GM19099 (cell line): ENCODE measurements at regions not wholly inside any gene's neighbourhood (a gene's known extent, or its start where the extent isn't known, plus 50 kb on each side); places are given as distances from the start of the nearest gene placed in this dataset.

Experiments used
- POLR2A ChIP-seq: IDR thresholded peaks from 3 replicates; pipeline ENCODE4 v1.6.1; 2011; ENCODE audit warnings: low read depth; ENCODE audit not compliant: insufficient read length; ENCODE audit errors: extremely low read depth

DNA sequence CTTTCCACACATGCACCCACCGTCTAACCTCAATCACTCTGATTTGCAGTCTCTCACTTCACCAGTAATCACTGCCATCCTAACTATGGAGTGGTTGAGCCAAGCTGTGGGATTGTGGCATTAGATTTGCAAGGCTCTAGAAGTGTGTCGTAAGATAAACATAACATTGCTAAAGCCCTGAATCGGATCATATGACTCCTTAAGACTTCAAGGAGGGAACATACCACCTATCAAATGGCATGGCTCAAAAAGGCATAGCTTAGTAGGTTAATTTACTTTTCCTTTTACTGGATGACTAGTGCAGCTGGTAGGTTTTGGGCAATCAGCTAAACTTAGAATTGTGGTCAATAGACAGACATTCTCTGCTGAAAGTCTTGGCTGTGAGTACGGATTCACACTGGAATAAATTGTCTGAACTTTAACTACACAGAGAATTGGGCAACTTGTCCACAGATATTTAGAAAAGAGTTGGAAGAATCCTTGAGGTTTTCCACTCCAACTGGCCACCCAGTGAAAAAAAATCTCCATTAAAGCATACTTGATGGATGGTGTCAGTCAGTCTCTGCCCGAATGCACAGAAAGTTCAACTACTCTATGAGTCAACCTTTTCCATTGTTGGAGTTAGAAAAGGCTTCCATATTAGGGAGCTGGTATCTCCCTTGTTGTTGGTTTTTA lies 476.7 kb upstream of the CBLB start:
- no peak for TF ChIP-seq POLR2A

DNA sequence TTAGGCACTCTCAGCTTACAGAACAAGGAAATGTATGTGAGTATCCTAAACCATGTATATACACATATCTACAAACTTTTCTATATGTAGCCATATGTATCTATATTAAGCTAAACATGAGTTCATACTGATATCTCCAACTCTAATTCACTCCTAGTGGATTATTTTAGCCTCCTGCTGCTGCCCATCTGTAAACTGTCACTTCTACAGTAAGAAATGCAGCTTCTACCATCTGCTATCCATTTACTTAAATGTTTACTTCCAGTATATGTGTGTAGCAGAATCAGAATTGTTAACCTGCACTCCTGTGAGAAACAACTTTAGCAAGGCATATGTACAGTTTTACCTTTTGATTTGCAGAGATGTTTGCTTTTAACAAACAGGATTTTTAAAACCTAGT lies 478.5 kb upstream of the CBLB start:
- no peak for TF ChIP-seq POLR2A

DNA sequence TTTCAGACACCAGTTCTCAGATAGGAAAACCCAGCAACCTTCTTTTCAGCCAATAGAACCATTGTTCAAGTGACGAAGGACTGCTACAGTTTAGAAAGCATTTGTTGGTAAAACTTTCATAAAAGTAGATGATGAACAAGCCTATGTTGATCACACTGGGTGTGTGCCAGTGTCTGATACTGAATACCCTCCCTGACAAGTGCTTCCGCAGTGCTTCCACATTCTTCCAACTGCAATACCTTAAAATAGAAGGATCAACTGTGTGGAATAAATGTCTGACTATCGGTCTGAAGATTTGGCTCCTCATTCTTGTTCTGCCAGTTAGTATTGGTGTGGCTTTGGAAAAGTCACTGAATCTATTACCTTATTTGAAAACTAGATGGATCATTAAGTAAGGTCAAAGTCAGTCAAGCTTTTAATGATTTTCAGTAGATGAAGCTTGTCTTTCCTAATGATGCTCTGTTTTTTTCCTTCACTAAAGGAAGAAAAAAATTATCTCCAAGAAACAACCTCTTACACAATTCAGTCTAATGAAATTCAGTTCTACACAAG lies 479.4 kb upstream of the CBLB start:
- no peak for TF ChIP-seq POLR2A

DNA sequence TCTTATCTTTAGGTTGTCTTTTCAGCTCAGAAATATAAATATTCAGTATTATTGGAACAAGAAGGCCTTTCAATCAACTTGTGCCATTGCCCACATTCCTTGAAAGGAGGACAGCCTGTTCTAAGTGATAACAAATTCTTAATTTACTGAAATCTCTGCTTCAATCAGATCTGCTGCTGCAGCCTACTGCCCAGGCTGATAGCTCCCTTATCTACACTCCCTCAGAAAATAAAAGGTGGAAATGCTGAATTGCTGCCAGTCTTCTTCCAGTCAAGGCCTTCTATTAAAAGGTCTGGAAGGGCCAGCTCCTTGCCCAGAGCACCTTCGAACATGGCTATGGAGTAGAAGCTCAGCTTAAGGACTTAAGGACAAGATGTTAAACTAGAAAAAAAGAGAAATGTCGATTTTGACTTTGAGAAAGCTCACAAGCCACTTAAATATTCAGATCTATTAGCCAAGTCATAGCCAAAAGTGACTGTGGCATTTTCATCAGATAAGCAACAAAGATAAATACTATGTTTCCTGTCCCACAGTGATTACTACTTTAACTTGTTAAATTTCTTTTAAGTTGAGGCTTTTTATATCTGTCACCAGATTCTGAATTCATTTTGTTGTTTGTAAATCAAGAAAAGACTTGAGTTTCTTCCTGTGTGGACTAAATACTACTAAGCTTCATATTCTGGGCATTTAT lies 480.5 kb upstream of the CBLB start:
- TF ChIP-seq POLR2A, result no peak

DNA sequence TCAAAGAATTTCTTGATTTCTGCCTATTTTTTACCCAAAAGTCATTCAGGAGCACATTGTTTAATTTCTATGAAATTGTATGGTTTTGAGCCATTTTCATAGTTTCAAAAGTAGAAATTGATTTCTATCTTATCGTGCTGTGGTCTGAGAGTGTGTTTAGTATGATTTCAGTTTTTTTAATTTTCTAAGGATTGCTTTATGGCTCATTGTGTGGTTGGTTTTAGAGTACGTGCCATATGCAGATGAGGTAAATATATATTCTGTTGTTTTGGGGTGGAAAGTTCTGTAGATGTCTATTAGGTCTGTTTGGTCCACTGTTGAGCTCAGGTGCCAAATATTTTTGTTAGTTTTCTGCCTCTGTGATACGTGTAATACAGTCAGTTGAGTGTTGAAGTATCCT lies 487.1 kb upstream of the CBLB start:
- no peak for TF ChIP-seq POLR2A

DNA sequence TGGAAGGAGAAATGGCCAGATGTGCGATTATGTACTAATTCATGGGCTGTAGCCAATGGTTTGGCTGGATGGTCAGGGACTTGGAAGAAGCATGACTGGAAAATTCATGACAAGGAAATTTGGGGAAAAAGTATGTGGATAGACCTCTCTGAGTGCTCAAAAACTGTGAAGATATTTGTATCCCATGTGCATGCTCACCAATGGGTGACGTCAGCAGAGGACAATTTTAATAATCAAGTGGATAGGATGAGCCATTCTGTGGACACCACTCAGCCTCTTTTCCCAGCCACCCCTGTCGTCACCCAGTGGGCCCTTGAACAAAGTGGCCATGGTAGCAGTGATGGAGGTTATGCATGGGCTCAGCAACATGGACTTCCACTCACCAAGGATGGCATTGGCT lies 490.9 kb upstream of the CBLB start:
- TF ChIP-seq POLR2A, result no peak

DNA sequence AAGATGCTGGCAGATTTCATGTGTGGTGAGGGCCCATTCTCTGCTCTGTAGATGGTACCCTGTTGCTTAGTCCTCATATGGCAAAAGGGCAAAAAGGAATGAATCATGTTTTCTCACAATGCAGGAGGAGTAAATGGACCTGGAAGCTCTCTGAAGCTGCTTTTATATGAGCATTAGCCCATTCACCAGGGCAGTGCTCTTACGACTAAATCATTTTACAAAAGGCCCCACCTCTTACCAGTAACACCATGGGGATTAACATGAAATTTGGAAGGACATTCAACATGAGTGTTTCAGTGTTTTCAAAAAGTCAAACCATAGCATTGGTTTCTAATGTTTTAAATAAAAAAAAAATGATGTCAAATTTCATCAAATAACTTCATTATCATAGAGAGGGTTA lies 495.7 kb upstream of the CBLB start:
- TF ChIP-seq POLR2A, result no peak

DNA sequence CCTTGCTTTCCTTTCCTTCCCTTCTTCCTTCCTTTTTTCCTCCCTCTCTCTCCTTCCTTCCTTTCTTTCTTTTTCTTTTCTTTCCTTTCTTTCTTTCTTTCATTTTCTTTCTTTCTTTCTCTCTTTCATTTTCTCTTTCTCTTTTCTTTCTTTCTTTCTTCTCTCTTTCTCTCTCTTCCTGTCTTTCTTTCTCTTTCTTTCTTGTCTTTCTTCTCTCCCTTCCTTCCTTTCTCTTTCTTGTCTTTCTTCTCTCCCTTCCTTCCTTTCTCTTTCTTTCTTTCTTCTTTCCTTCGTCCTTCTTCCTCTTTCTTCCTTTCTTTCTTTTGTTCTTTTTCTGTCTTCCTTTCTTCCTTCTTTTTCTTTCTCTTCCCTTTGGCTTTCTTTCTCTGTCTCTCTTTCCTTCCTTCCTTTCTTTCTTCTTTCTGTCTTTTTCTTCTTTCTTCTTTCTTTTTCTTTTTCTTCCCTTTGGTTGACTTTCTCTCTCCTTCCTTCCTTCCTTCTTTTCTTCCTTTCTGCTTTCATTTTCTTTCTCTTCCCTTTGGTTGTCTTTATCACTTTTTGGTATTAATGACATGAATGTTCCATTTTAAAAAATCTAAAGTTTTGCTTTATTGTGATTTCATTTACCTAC lies 496.4 kb upstream of the CBLB start:
- no peak for TF ChIP-seq POLR2A

DNA sequence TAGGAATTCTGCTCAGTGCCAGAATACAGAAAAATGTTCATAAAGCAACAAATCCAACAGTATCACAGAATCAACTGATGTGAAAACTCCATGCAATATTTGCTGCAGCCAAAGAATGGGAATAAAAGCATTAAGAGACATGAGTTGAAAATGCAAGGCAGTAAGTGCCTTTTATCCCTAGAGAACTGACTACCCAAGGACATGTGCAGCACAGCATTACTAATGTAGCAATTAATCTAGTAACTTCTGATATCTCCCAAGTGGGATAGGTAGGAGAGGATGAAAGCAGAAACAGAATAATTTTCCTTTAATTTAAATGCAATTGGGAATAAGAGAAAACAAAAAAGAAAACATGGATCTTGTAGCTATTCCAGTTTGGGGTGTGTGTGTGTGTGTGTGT lies 497.5 kb upstream of the CBLB start:
- TF ChIP-seq POLR2A, result no peak

DNA sequence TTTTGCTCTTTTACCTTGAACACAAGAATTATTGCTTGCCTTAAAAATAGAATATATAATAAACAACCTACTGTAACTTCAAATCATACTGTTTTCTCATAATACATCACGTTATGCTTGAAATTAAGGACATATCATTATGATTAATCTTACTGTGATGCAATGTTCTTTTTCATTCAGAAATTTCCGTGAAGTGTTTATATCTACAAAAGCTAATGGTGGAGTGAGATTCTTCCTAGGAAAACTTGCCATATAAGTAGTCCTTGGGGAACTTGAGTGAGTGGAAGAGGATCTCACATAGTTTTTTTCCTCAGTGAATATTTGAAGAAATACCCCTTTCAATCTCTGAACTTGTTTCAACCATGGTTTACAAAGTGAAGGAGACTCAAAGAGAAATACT lies 498.7 kb upstream of the CBLB start:
- no peak for TF ChIP-seq POLR2A

DNA sequence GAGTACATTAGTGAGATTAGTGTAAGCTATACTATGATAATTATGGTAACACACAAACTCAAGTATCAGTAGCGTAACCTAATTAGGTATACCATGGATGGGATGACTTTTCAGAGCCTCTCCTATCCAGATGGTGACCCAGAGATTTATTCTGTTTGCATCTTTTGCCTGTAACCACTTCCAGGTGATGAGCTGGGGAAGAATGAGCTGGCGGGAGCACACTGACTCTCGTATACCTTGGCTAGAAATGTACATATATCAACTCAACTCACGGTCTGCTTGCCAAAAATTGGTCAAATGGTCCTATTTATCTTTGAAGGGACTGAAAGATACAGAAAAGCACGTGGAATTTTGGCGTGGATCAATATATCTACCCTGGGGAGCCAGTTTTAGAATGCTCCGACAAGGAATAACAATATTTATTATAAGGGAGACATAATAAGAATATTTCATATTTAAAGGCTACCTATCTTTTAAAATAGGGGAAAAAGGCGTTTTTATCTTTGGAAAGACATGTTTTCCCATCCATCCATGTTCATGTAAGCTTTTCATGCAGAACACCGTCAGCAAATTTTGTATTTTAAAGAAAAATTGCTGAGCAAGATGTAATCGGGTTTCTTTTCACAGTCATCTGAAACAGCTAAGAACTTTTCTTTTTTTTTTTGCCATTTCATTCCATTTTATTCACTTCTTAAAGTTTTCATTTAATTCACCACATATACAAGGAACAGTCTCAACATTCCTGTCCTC lies 502.6 kb upstream of the CBLB start:
- no peak for TF ChIP-seq POLR2A

DNA sequence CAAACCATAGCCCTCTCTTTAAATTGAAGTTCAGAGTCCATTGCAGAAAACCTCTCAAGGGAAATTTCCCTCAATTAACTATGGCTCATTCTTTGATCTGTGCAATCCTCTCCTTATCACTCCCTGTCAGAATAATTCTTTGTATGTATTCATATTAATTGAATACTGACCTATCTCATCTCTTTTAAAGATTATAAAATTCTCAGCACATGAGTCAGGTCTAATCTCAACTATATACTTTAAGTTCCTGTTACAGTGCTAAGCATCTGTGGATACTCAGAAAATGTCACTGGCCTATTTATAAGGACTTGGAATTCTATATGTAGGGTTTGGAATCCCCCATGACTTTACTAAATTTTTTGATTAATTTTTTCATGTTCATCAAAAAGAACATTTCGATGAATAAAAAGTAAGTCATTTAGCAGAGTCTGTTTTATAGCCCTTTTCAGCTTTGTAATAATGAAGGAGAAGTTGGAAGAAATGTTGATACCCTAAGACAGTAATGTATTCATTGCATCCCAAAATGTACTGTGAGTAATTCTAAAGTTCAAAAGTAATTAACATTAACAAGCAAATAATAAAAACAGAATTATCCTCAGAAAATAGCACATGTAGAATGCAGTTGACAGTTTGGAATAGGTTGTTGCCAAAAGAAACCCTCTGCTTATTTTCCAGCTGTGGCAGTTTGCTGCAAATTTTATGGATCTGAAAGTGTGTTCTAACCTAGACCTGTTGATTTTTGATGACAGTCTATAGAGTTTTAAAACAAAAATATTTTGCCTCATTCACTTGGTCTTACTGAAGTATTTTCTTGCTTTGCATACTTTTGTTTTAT lies 503.4 kb upstream of the CBLB start:
- no peak for TF ChIP-seq POLR2A

DNA sequence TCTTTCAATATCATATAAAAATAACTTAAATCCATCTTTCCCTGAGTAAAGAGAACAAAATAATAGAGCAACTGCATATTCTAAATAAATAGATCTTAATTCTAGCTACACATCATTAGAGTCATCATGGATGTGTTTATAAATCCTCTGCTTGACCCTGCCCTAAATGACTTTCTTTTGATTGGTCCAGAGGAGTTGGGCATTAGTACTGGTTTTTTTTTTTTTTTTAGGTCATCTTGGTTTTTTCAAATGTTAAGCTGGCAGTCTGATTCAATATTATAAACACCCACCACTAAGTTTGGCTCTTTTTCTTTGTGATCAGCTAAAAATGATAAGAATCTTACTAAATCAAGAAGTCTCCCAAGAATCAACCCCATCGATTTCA lies 504.0 kb upstream of the CBLB start:
- TF ChIP-seq POLR2A, result no peak

DNA sequence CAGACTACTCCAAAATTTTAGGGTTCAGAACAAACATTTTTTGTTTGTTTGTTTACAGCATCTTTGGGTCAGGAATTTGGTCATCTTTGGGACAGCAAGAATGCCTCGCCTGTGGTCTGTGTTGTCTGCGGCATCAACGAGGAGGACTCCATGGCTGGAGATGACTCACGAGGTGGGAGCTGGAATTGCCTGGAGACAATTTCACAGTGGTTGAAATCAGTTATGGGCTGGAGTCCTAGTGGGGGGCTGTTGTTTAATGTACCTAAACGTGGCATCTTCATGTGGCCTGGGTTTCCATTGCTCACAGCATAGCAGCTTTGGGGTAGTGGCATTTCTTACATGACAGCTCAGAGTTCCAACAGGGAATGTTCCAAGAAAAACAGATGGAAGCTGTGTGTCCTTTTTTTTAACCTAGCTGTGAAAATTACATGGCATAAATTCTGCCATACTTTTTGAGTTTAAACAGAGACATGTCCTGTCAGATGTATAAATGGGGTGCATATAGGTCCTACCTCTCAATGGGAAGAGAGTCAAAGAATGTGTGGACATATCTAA lies 507.3 kb upstream of the CBLB start:
- TF ChIP-seq POLR2A, result no peak

DNA sequence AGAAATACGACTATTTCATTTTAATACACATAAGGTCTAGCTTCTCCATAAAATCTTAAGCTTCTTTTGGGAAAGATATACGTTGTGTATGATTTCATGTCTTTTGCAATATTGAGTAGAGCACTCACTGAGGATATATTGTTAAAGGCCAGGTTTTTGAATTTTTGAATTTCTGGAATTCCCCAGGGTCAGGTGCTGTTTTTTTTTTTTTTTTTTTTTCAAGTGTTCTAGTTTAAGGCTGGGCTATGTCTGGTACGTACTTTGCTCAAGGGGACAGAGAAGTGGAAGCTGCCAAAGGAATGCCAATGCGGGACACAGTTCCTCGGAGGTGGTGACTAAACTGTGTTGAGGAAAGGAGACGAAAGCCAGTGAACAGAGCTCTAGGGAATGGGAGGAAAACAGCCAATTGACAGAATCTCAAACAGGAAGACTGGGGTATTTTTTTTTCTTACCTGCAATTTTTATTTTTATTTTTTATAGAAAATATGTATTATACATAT lies 510.5 kb upstream of the CBLB start:
- no peak for TF ChIP-seq POLR2A

DNA sequence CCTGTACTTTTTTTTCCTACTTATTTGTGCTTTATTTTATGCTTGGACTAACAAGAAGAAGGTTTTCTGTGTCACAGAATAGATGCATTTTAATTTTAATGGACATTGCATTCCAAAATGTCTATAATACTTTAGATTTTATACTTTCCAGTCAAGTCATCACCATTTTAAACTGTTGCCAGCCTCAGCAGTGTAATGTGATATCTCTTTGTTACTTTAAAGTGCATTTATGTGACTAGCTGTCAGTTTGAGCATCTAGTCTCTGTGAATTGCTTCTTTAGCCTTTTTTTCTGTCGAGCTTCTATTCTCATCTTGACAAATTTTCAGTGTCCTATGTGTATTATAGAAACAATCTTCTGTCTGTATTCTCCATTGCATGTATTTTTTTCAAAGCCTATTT lies 511.4 kb upstream of the CBLB start:
- TF ChIP-seq POLR2A, result no peak
